Middle frontal gyrus (tissue), 1 donor: ENCODE measurements at regions not wholly inside any gene's neighbourhood (a gene's known extent, or its start where the extent isn't known, plus 50 kb on each side); places are given as distances from the start of the nearest gene placed in this dataset.
"Not testable (repeated sequence)": the region's sequence is repeated elsewhere in the genome, so short reads cannot be mapped to it uniquely, and the experiment has no call there.

Source experiments
- DNase-seq: peaks from one replicate; pipeline ENCODE4 v3.0.0-alpha.2; 2015; ENCODE audit warnings: low spot score; ENCODE audit errors: extremely low spot score

DNA sequence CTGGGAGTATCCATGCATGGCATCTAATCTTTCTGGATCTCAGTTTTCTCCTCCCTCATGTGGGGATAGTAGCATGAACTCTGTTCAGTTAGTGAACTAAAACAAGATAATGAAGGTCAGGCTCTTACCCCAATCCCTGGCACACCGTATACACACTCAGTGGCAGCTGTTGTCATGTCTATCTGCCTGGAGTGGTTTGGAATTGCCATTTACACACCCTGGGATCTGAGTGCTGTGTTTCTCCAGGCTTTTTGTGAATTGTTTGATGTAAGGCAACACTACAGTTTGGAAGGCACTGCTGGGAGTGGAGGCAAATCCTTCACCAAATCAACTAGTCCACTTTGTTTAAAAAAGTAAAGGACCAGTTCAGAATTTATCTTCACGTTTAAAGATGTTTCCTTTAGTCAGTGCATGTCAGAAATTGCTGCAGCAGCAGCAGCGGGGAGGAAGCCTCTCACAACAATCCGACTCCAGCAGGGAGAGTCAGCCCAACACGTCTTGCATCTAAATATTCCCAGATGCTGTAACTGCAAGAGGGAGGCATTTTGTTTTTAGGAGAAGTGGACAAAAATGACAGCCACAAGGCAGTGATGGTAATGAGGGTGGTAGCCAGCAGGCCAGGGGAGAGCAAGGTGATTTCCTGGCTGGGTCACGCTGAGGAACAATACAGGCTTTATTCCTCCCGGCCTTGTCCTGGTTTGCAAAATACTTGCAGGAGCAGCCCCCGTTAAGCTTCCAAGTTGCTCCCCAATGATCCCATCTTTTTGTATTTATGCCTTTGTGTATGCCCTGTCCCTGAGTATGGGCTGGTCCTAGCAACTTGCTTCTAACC lies 128.5 kb upstream of the LRIG1 start:
- no peak for DNase-seq

GRCh38 chr3:66629982-66630368 lies 129.2 kb upstream of the LRIG1 start:
- no peak for DNase-seq

DNA sequence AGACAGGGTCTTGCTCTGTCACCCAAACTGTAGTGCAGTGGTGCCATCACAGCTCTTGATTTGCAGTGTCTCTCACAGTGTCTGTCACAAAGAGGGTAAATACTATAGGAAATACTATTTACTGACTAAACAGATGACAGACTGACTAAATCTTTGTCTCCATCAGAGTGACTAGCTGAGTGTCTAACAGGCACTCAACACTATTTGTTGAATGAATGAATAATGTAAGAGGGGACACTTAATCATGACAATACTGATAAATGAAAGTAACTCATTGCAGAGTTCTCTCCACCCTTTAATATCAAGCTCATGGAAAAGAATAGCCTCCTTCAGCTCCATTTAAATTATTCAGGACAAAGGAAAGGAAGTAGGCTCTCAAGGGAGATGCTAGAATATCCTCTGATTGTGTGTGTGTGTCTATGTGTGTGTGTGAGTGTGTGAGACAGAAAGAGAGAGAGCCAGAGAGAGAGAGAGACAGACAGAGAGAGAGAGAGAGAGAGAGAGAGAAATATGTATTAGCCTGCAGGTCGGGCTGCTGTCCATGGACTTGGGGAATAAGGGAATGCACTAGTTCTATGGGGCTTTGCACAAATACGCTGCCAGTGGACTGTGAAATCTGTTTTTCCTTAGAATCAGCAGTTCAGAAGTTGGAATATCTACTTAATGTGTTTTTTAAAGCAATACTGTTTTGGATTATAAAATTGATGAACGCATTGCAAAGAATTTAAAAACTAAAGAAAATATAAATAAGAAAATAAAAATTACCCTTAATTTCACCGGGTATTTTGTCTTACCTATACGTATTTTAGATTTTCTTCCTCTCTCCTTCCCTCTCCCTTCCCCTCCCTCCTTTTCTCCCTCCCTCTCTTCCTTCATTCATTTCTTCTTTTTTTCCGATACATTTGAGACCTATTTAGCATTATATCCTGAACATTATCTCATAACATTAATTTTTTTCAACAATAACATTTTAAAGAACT lies 132.9 kb upstream of the LRIG1 start:
- DNase-seq: no peak

- DNase-seq: no peak
Measured at GRCh38 chr3:66638717-66639116, 137.9 kb upstream of the LRIG1 start.

- DNase-seq: no peak
Measured at GRCh38 chr3:66639809-66640356, 139.1 kb upstream of the LRIG1 start.

- no peak for DNase-seq
Measured at GRCh38 chr3:66642019-66642418, 141.2 kb upstream of the LRIG1 start.

- no peak for DNase-seq
Measured at GRCh38 chr3:66642484-66642883, 141.7 kb upstream of the LRIG1 start.

DNA sequence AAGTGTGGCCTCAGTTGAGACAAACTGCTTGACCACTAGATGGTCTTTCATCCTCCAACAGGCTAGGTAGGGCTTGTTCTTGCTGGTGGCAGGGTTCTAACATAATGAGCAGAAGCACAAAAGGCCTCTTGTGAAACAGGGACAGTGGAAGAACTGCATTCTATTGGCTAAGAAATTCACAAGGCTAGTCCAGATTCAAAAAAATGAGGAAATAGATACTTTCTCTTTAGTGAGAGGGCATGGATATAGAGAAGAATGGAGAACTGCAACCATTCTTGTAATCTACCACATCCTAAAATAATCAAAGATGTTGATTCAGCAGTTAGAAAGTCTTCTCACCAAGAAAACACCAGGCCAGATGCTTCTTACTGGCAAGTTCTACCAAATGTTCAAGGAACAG lies 143.7 kb upstream of the LRIG1 start:
- no peak for DNase-seq

DNA sequence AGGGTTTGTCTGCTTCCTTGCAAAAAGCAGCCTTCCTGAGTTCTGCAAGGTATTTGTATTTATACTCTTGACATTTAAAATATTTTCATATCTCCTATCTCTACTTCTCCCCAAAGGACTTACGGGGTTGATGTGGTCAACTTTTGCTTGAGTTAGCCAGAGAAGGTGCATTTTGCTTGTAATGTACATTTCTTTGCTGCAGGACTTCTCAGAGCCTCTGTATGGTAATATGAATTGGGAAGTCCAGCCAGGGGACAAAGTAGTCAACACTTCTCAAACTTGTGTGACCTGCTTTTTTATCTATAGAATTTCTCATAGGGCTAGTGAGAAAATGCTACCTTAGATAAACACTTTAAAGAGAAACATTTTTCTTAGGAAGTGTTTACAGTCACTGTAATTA lies 148.2 kb upstream of the LRIG1 start:
- no peak for DNase-seq

GRCh38 chr3:66651520-66651919 lies 150.7 kb upstream of the LRIG1 start:
- not testable (repeated sequence) for DNase-seq

GRCh38 chr3:66652100-66652499 lies 151.3 kb upstream of the LRIG1 start:
- not testable (repeated sequence) for DNase-seq

DNA sequence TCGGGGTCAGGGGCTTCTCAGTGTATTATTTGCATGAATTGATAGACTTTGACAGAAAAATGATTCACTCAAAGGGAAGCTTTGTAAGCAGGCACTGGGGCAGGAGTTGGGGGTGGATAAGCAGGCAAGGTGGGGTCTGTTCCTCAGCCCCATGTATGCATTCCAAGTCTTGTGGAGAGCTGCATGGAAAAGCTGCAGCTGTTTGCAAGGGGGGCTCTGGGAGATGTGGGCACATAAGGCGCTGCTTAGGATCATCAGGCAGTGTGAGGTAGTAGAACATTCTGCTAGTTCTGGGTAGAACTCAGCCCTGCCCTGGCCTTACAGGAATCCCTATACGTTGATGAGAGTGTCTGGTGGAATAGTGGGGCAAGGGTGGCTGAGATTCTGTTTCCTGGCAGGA lies 154.2 kb upstream of the LRIG1 start:
- DNase-seq: no peak

DNA sequence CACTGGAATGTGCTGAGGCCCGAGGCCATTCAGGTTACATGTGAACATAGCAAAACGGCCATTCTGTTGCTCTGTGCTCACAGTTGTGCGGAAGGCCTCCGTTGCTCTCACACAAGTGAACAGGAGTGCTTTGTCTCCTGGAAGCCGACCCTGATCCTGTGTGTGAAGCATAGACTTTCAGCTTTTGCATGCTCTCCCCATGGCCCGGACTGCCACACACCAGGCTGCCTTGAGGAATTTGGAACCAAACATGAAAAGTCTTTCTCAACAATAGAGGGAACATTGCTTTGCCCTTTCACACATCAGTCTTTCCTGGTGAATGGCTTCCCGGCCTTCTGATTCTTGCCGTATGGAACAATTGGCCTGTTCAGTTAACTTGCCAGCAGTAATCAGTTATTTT lies 154.8 kb upstream of the LRIG1 start:
- no peak for DNase-seq

GRCh38 chr3:66656609-66657008 lies 155.8 kb upstream of the LRIG1 start:
- DNase-seq: no peak

GRCh38 chr3:66659056-66659455 lies 158.2 kb upstream of the LRIG1 start:
- DNase-seq: no peak

DNA sequence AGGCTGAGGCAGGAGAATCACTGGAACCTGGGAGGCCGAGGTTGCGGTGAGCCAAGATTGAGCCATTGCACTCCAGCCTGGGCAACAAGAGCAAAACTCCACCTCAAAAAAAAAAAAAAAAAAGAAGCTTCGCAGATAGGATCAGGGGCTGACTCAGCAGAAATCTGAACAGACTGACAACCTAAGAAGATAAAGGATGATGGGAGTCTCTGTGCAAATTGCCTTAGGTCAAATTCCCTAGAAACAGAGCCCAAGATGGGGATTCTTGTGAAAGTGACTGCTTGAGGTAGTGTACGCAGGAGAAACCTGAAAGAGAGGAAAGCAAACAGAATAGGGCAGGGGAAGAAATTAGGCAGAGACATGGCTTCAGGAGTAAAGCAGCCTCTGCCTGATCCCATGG lies 160.8 kb upstream of the LRIG1 start:
- DNase-seq: no peak

DNA sequence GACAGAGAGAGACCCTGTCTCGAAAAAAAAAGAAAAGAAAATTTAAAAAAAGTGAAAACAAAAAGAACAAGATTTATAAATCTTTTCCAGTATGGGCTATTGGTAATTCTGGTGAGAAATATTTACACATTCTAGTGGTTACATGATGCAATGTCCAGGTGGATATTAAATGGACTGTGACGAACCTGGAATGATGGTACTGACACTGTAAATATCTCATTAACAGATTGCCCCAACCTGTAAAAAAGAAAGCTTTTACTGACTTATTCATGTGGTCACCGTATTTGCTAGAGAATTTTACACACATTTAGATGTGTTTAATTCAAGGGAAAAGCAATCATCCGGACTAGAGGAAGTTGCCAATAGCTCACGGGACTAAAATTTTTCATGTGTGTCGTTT lies 162.1 kb upstream of the LRIG1 start:
- no peak for DNase-seq

- no peak for DNase-seq
Measured at GRCh38 chr3:66665021-66665695, 164.3 kb upstream of the LRIG1 start.

DNA sequence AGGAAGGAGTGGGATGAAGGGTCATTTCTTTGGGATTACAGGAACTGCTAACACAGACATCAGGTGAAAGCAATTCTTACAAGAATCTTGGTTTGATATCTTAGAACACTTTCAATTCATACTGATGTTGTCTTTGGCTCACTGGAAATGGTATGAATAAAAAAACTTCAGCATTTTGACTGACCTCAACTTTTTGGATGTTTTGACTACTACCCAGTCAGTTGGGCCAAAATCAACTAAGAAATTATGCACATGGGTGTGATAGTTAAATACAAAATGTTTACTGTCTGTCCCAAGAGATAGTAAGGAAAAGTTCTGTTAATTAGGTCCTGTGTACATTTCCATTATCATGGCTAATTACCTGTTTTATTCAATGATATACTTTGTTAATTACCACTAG lies 165.5 kb upstream of the LRIG1 start:
- no peak for DNase-seq

GRCh38 chr3:66667263-66667662 lies 166.4 kb upstream of the LRIG1 start:
- DNase-seq: no peak

DNA sequence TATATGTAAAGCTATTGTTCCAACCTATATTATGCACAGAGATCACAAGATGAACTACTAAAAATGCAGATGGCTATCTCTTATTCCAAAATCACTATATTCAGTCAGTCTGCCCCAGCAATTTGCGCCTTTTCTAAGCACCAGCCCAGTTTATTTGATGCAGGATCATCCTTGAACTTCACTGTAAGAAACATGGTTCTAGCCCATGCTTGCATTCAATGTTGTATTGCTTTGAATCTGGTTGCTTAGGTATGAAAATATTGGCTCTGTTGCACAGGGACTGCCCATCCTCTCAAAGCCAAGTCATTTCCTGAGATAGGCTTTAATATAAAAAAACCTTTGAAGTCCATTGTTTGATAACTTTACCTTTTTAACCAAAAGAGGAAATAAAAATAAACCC lies 170.5 kb upstream of the LRIG1 start:
- no peak for DNase-seq

DNA sequence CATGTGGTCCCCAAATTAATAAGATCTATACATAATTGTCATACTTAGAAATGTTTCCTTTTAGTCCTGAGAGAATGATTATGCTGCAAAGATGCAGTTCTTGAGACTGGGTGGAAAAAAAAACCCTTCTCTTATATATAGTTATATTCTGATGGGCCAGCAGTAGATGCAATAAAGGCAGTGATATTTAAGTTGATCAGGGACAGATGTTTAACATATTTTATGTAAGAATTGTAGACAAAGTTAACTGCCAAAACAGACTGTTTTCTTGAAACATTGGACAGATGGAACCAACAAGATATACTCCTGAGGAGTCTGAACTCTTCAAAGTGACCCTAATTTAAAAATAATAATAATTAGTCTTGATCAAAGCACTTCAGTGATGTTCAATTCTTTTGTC lies 172.0 kb upstream of the LRIG1 start:
- no peak for DNase-seq
